ENCODE measurements at regions not wholly inside any gene's neighbourhood (a gene's known extent, or its start where the extent isn't known, plus 50 kb on each side); places are given as distances from the start of the nearest gene placed in this dataset.

DNA sequence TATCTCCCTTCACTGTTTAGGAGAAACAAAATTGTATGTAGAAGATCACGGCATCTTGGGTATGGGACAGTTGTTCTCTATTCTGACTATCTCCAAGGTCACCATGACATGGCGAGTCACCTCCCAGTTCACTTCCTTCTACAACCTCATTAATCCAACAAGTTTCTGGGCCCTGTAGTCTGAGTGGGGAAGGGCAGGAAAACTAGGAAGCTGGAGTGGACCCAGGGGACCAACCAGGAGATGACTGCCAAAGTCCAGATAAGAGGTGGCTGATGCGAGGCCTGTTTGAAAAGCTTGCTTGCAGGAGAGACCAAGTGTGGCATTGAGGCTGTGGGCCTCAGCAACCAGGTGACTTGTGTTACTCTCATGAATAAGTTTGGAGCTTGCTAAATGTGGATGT is 584.9 kb downstream of the TNS3 start:
- DNase-seq (ENCODE audit: extremely low read depth, low read depth): no peak
- TF ChIP-seq, protein P1, sequence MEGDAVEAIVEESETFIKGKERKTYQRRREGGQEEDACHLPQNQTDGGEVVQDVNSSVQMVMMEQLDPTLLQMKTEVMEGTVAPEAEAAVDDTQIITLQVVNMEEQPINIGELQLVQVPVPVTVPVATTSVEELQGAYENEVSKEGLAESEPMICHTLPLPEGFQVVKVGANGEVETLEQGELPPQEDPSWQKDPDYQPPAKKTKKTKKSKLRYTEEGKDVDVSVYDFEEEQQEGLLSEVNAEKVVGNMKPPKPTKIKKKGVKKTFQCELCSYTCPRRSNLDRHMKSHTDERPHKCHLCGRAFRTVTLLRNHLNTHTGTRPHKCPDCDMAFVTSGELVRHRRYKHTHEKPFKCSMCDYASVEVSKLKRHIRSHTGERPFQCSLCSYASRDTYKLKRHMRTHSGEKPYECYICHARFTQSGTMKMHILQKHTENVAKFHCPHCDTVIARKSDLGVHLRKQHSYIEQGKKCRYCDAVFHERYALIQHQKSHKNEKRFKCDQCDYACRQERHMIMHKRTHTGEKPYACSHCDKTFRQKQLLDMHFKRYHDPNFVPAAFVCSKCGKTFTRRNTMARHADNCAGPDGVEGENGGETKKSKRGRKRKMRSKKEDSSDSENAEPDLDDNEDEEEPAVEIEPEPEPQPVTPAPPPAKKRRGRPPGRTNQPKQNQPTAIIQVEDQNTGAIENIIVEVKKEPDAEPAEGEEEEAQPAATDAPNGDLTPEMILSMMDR (IDR thresholded peaks at IDR 0.05; ENCODE audit: low read depth, low read length, missing control alignments): no peak
- H3K4me3 ChIP-seq (replicated peaks; ENCODE audit: low read depth, low read length): no peak overlapping the region

DNA sequence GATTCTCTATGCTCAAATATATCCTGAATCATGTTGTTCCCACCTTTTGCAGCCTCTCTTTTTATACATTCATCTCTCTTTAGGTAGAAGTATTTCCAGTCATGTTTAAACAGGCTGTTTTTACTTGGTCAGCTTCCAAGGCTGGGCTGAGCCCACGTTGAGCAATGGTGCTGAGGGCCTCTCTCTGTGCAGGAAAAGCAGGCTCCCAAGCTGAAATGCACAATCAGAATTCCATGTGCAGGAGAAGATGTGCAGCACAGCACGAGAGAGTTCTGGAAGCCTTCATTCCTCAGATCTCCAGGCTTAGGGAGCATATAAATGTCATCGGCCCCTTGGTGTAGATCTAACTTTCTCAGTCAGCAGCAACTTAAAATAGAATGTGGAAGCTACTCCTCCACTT is 588.5 kb downstream of the TNS3 start:
- H3K4me3 ChIP-seq (replicated peaks; ENCODE audit: low read depth, low read length): no peak overlapping the region
- no peak for DNase-seq (ENCODE audit: extremely low read depth, low read depth)
- TF ChIP-seq, protein P1 (IDR thresholded peaks at IDR 0.05; ENCODE audit: low read depth, low read length, missing control alignments): no peak

DNA sequence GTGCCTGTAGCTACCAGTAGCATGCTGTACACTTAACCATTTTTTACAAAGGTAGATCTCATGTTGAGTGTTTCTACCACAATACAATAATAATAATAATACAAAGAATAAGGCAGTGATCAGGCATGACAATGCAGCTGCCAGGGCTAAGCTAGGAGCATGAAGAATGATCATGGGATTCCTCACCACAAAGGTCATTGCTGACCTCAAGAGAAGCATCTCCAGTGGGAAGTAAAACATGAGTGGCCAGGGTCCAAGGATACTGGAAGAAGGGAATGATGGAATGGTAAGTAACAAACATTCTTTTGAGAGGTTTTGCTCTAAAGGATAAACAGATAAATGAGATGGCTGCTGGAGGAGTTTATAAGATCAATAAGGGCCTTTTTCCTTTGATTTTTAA is 591.1 kb downstream of the TNS3 start:
- DNase-seq (ENCODE audit: extremely low read depth, low read depth): no peak
- no peak overlapping the region for H3K4me3 ChIP-seq (replicated peaks; ENCODE audit: low read depth, low read length)

DNA sequence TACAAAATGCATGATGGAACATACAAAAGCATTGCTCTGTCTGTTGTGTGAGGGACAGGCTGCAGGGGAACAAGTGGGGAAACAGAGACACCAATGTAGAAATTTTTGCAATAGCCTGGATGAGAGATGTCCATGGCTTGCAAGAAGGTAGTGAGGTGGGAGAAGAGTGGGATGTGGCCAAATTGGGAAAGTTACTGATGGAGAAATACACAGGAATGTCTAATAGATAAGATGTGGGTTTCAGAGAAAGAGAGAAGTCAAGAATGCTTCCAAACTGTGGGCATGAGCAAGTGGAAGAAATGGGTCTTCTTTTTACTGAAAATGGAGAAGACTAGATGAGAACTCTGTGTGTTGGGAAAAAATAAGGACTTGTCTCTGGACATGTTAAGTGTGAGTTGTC is 592.7 kb downstream of the TNS3 start:
- DNase-seq (ENCODE audit: extremely low read depth, low read depth): no peak
- no peak overlapping the region for H3K4me3 ChIP-seq (replicated peaks; ENCODE audit: low read depth, low read length)
- TF ChIP-seq, protein P1 (IDR thresholded peaks at IDR 0.05; ENCODE audit: low read depth, low read length, missing control alignments): no peak

More for the DNA sequence above, 591.1 kb downstream of the TNS3 start:
- TF ChIP-seq, protein P1 (IDR thresholded peaks at IDR 0.05; ENCODE audit: low read depth, low read length, missing control alignments): no peak

DNA sequence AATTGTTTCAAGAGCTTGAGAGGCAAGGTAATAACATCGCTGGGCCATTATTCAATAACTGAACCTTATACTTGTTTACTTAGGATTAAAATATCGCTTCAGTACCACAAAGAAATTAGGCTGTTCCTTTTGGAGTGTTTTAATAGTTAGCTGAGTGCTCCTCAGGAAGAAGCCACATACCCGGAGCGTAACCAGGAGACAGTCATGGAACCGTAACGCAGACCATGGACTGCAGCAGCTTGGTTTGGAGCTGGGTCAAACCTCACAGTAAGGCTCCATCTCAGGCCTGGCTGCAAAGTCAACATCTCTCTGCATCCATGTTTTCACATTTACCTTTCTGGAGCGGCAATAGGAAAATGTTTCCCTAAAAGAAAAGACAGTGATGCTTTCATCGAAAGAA is 599.0 kb downstream of the TNS3 start:
- no peak for DNase-seq (ENCODE audit: extremely low read depth, low read depth)
- no peak overlapping the region for H3K4me3 ChIP-seq (replicated peaks; ENCODE audit: low read depth, low read length)
- TF ChIP-seq, protein P1 (IDR thresholded peaks at IDR 0.05; ENCODE audit: low read depth, low read length, missing control alignments): no peak

DNA sequence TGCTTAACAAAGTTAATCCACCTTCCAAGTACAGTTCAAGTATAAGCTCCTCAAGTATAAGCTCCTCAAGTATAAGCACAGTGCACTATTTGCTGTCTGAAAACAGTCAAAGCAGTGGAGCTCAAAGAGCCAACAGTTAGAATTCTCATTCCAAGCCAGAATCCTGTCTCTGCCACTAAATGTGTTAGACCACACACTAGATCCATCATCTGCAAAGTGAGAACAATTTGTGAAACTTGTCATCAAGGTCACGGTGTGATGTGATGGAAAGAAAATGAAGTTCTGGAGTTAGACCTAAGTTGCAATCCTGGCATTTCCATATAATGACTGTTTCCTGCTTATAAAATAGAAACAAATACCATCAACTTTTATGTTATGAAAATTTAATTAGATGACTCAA is 602.5 kb downstream of the TNS3 start:
- DNase-seq (ENCODE audit: extremely low read depth, low read depth): no peak
- H3K4me3 ChIP-seq (replicated peaks; ENCODE audit: low read depth, low read length): no peak overlapping the region
- TF ChIP-seq, protein P1 (IDR thresholded peaks at IDR 0.05; ENCODE audit: low read depth, low read length, missing control alignments): no peak

DNA sequence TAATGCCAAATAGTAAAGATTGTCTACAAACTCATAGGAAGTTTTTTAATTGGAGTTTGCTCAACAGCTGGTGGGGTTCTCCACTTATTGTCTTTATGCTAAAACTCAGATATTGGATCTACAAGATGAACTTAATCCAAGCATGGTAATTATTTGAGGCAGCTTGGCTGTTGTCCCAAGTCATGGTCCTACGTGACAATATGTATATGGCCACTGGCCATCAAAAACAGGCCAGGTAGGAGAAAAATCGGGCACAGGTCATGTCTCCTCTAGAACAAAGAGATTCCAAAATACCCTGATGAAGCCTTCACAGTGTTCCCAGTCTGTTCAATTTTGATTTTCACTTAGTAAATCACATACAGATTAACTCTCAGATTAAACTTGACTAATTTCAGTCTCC is 606.4 kb downstream of the TNS3 start:
- TF ChIP-seq, protein P1 (IDR thresholded peaks at IDR 0.05; ENCODE audit: low read depth, low read length, missing control alignments): no peak
- DNase-seq (ENCODE audit: extremely low read depth, low read depth): no peak
- no peak overlapping the region for H3K4me3 ChIP-seq (replicated peaks; ENCODE audit: low read depth, low read length)

Data from HFF-Myc (cell line).